GM18951 (cell line): ENCODE measurements at regions not wholly inside any gene's neighbourhood (a gene's known extent, or its start where the extent isn't known, plus 50 kb on each side); places are given as distances from the start of the nearest gene placed in this dataset.

Experiments
- POLR2A ChIP-seq: IDR thresholded peaks from 4 replicates; pipeline ENCODE4 v1.6.1; 2011; ENCODE audit warnings: mild to moderate bottlenecking; ENCODE audit not compliant: insufficient read length, insufficient read depth; ENCODE audit errors: extremely low read depth
- in situ Hi-C: fragments of 300-500 bp; cut with MboI; formaldehyde crosslinking; loops from one replicate; pipeline ENCODE4 v1.12.0; 2022; ENCODE audit warnings: low sequenced_read_pairs, mixed read lengths, inconsistent platforms; ENCODE audit not compliant: unreplicated experiment

GRCh38 chr1:116819081-116819480 lies 64.9 kb downstream of the CD2 start:
- TF ChIP-seq POLR2A = no peak
- in situ Hi-C loops = loop anchor here (5.0 kb wide), 1 partner anchor 87 kb away; no protein-coding TSS in a partner anchor

GRCh38 chr1:116820369-116820768 lies 66.1 kb downstream of the CD2 start:
- no peak for TF ChIP-seq POLR2A
- in situ Hi-C loops = no loop called here

GRCh38 chr1:116821763-116822162 lies 67.5 kb downstream of the CD2 start:
- TF ChIP-seq POLR2A = no peak
- in situ Hi-C loops = no loop called here

GRCh38 chr1:116824631-116825206 lies 70.5 kb downstream of the CD2 start:
- in situ Hi-C loops = no loop called here
- no peak for TF ChIP-seq POLR2A

- in situ Hi-C loops = no loop called here
- TF ChIP-seq POLR2A = no peak
Observed at GRCh38 chr1:116825207-116825719, 71.0 kb downstream of the CD2 start.

- no peak for TF ChIP-seq POLR2A
- in situ Hi-C loops = no loop called here
Observed at GRCh38 chr1:116825720-116826438, 71.6 kb downstream of the CD2 start.

- no peak for TF ChIP-seq POLR2A
- in situ Hi-C loops = no loop called here
Observed at GRCh38 chr1:116826818-116827606, 72.8 kb downstream of the CD2 start.

GRCh38 chr1:116827607-116828105 lies 73.4 kb downstream of the CD2 start:
- in situ Hi-C loops = no loop called here
- TF ChIP-seq POLR2A = no peak

- in situ Hi-C loops = no loop called here
- no peak for TF ChIP-seq POLR2A
Observed at GRCh38 chr1:116832308-116832931, 77.3 kb upstream of the PTGFRN start.

GRCh38 chr1:116832932-116833578 lies 76.7 kb upstream of the PTGFRN start:
- no peak for TF ChIP-seq POLR2A
- in situ Hi-C loops = no loop called here

- in situ Hi-C loops = no loop called here
- TF ChIP-seq POLR2A = no peak
Observed at GRCh38 chr1:116833718-116834117, 76.0 kb upstream of the PTGFRN start.

GRCh38 chr1:116834595-116834994 lies 75.1 kb upstream of the PTGFRN start:
- TF ChIP-seq POLR2A = no peak
- in situ Hi-C loops = no loop called here
